DND-41 (cell line): ENCODE measurements at regions not wholly inside any gene's neighbourhood (a gene's known extent, or its start where the extent isn't known, plus 50 kb on each side); places are given as distances from the start of the nearest gene placed in this dataset.

Experiments used
- ATAC-seq: fragments of 200-7000 bp; cut with Tn5 transposase; 3 replicates; pipeline ENCODE4 v1.9.1; 2021; ENCODE audit warnings: low read depth; ENCODE audit not compliant: insufficient read depth
- DNase-seq: peaks from one replicate; pipeline ENCODE4 v3.0.0-alpha.2; 2020
- H2AFZ ChIP-seq: 2 replicates; pipeline ENCODE4 v1.6.0; 2012; ENCODE audit warnings: low read depth, low read length
- H3K27ac ChIP-seq: 2 replicates; pipeline ENCODE4 v1.5.1; 2012; ENCODE audit warnings: low read length, inconsistent platforms
- H3K27me3 ChIP-seq: fragments of 200-600 bp; sonication (generic); 2 replicates; pipeline ENCODE4 v1.6.0; 2012; ENCODE audit warnings: low read length, mild to moderate bottlenecking, inconsistent platforms; ENCODE audit not compliant: insufficient read depth, poor library complexity
- H3K36me3 ChIP-seq: 2 replicates; pipeline ENCODE4 v1.5.1; 2012; ENCODE audit warnings: low read length, inconsistent platforms; ENCODE audit not compliant: insufficient read depth
- H3K4me1 ChIP-seq: 2 replicates; pipeline ENCODE4 v1.5.1; 2012; ENCODE audit warnings: mild to moderate bottlenecking, low read length; ENCODE audit not compliant: insufficient read depth
- H3K4me2 ChIP-seq: 2 replicates; pipeline ENCODE4 v1.6.0; 2012; ENCODE audit warnings: mild to moderate bottlenecking, moderate library complexity, low read length, inconsistent platforms; ENCODE audit not compliant: insufficient read depth
- H3K4me3 ChIP-seq, 2 experiments: fragments of 200-600 bp in 1 of 2; shearing (Covaris generic) in 1 of 2; 2 replicates each; pipeline ENCODE4 v1.5.1; 2012 to 2016; ENCODE audit warnings: inconsistent platforms in 2 of 2, low read length in 2 of 2, mild to moderate bottlenecking in 2 of 2, low read depth in 1 of 2, moderate library complexity in 1 of 2
- H3K79me2 ChIP-seq: 2 replicates; pipeline ENCODE4 v1.6.0; 2012; ENCODE audit warnings: low read length, inconsistent platforms; ENCODE audit not compliant: insufficient read depth
- H3K9ac ChIP-seq: 2 replicates; pipeline ENCODE4 v1.6.0; 2012; ENCODE audit warnings: low read depth, mild to moderate bottlenecking, inconsistent platforms, low read length, moderate library complexity
- H3K9me3 ChIP-seq: 2 replicates; pipeline ENCODE4 v1.5.1; 2012; ENCODE audit warnings: low read length, moderate library complexity, mild to moderate bottlenecking, inconsistent platforms; ENCODE audit not compliant: insufficient read depth, severe bottlenecking
- H4K20me1 ChIP-seq: 2 replicates; pipeline ENCODE4 v1.6.0; 2012; ENCODE audit warnings: low read length; ENCODE audit not compliant: insufficient read depth
- EZH2 ChIP-seq: IDR thresholded peaks from 3 replicates; pipeline ENCODE4 v1.6.1; 2012; ENCODE audit warnings: borderline replicate concordance, low read depth, mild to moderate bottlenecking, moderate library complexity, low read length, inconsistent platforms; ENCODE audit not compliant: severe bottlenecking
- TF ChIP-seq, protein P1 (sequence below): IDR thresholded peaks from 2 replicates; pipeline ENCODE4 v1.5.1; 2012; ENCODE audit warnings: borderline replicate concordance, low read length, moderate library complexity, mild to moderate bottlenecking; ENCODE audit not compliant: poor library complexity, severe bottlenecking; ENCODE audit errors: extremely low read depth

DNA sequence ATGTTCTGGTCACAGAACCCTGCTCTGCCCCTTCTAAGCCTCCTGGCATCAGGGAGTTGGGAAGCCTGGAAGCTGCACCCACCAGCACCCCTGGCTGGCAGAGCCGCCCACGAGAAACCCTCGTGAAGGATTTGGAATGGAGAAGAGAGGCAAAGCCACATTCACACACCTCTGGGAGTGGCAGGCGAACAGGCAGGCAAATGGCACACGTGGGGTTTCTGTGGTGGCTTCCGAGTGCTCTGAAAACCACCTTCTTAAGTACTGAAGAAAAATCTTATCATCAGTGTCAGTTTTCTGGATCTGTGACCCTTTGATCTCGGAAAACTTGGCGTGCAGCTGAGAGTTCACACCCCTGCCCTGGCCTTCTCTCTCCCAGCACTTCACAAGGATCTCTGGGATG, 442.2 kb upstream of the FRG1 start:
- TF ChIP-seq, protein P1, sequence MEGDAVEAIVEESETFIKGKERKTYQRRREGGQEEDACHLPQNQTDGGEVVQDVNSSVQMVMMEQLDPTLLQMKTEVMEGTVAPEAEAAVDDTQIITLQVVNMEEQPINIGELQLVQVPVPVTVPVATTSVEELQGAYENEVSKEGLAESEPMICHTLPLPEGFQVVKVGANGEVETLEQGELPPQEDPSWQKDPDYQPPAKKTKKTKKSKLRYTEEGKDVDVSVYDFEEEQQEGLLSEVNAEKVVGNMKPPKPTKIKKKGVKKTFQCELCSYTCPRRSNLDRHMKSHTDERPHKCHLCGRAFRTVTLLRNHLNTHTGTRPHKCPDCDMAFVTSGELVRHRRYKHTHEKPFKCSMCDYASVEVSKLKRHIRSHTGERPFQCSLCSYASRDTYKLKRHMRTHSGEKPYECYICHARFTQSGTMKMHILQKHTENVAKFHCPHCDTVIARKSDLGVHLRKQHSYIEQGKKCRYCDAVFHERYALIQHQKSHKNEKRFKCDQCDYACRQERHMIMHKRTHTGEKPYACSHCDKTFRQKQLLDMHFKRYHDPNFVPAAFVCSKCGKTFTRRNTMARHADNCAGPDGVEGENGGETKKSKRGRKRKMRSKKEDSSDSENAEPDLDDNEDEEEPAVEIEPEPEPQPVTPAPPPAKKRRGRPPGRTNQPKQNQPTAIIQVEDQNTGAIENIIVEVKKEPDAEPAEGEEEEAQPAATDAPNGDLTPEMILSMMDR, result no peak
- no peak for TF ChIP-seq EZH2
- Histone ChIP-seq H3K36me3 (no peaks in the 10 kb centered on the region), H3K4me3 (no peak overlapping the region), H3K4me2 (no peak overlapping the region), H2AFZ (no peak overlapping the region), H3K9me3 (peaks cover 14% of the 10 kb centered on the region), H3K27ac (no peak overlapping the region), H3K79me2 (no peaks in the 10 kb centered on the region), H3K9ac (no peak overlapping the region), H3K27me3 (no peaks in the 10 kb centered on the region), H3K4me1 (no peaks in the 10 kb centered on the region), H4K20me1 (no peaks in the 10 kb centered on the region)
- DNase-seq (peak; percentile 5), ATAC-seq (no peak; the same call in 2 of the 3 replicates)

DNA sequence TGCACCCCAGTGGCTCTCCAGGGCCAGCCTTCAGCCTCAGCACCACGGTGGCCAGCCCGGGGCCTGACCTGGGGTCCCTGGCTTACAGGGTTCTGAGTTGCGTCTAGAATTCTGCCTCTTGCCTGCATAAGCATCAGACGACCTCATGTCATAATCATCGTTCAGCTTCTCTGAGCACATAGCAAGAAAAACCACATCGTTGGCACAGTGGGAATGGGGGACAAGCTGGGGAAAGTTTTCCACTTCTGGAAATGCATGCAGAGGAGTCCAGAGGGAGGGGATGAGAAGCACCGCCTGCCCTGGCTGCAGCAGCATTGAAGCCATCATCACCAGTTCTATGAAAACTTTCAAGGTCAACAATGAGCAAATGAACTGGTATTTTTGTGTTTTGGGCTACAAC, 441.0 kb upstream of the FRG1 start:
- DNase-seq (no peak), ATAC-seq (no peak)
- no peak overlapping the region for H3K4me3 ChIP-seq
- H3K4me2 ChIP-seq, result no peak overlapping the region
- H3K9ac ChIP-seq, result no peak overlapping the region
- no peak overlapping the region for H3K27ac ChIP-seq
- no peaks in the 10 kb centered on the region for H4K20me1 ChIP-seq
- H3K4me1 ChIP-seq, result no peaks in the 10 kb centered on the region
- H3K9me3 ChIP-seq, result peaks cover 14% of the 10 kb centered on the region
- H3K27me3 ChIP-seq, result no peaks in the 10 kb centered on the region
- H3K79me2 ChIP-seq, result no peaks in the 10 kb centered on the region
- H2AFZ ChIP-seq, result no peak overlapping the region
- H3K36me3 ChIP-seq, result no peaks in the 10 kb centered on the region
- TF ChIP-seq EZH2, result no peak
- TF ChIP-seq, protein P1, result no peak

DNA sequence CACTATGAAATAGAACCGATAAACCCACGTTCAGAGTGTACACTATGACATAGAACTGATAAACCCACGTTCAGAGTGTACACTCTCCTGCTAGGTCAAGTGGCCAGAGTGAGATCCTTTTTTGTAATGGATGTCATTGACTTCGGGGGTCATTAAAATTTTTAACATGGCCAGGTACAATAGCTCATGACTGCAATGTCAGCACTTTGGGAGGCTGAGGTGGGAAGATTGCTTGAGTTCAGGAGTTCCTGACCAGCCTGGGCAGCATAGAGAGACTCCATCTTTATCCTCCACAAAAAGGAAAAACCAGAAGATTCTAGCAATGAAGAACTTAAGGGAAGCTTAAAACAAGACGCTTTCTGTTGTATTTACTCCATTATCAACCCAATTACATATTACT, 439.7 kb upstream of the FRG1 start:
- ATAC-seq (no peak), DNase-seq (no peak)
- no peaks in the 10 kb centered on the region for H3K27me3 ChIP-seq
- no peaks in the 10 kb centered on the region for H3K4me1 ChIP-seq
- H3K27ac ChIP-seq, result no peak overlapping the region
- no peaks in the 10 kb centered on the region for H3K79me2 ChIP-seq
- H3K36me3 ChIP-seq, result no peaks in the 10 kb centered on the region
- H3K9me3 ChIP-seq, result peaks cover 12% of the 10 kb centered on the region
- no peak overlapping the region for H3K4me3 ChIP-seq
- no peak overlapping the region for H2AFZ ChIP-seq
- TF ChIP-seq, protein P1, result no peak
- TF ChIP-seq EZH2, result no peak
- H3K9ac ChIP-seq, result no peak overlapping the region
- no peaks in the 10 kb centered on the region for H4K20me1 ChIP-seq
- H3K4me2 ChIP-seq, result no peak overlapping the region

DNA sequence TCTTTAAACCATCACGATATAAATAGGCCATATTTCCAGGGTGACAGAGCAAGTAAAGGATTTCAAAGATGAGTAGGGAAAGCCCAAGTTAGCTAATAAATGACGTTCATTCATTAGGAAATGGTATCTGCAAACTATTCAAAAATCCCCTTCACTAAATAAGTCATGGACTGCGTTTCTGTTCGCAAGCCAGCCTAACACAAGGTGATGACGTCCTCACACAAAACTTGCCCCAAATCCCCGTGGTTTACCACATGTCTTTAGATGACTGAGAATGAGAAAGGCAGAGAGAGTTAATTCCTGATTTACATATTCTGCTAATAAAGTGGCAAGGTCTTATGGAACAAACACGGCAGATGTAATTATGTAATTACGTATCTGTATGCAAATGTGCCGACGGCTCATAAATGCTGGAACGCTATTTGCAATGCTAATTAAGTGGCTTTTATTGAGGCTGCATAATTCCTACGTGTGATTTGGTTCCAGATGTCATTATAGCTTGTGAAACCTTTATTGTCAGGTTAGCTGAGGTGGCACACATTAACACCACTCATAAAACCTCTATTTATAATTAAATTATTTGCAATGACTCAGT, 437.7 kb upstream of the FRG1 start:
- no peaks in the 10 kb centered on the region for H3K36me3 ChIP-seq
- no peaks in the 10 kb centered on the region for H3K79me2 ChIP-seq
- no peak overlapping the region for H3K4me2 ChIP-seq
- DNase-seq, result no peak
- no peaks in the 10 kb centered on the region for H3K27me3 ChIP-seq
- ATAC-seq, result 0 out of 3 replicates have a peak, but pooled peaks have one; percentile 33
- peaks cover 2% of the 10 kb centered on the region for H3K9me3 ChIP-seq
- H3K4me3 ChIP-seq, result no peak overlapping the region
- TF ChIP-seq EZH2, result no peak
- TF ChIP-seq, protein P1, result no peak
- H3K27ac ChIP-seq, result no peak overlapping the region
- H4K20me1 ChIP-seq, result no peaks in the 10 kb centered on the region
- H3K9ac ChIP-seq, result no peak overlapping the region
- no peaks in the 10 kb centered on the region for H3K4me1 ChIP-seq
- H2AFZ ChIP-seq, result no peak overlapping the region
